IPS-18c (cell line): ENCODE measurements at regions not wholly inside any gene's neighbourhood (a gene's known extent, or its start where the extent isn't known, plus 50 kb on each side); places are given as distances from the start of the nearest gene placed in this dataset.
"Not testable (repeated sequence)": the region's sequence is repeated elsewhere in the genome, so short reads cannot be mapped to it uniquely, and the experiment has no call there.

Experiments used
- H3K4me3 ChIP-seq: 2 replicates; pipeline ENCODE4 v1.7.0; 2013; ENCODE audit warnings: low read depth, mild to moderate bottlenecking, low read length, moderate library complexity; ENCODE audit not compliant: insufficient read depth
- H3K9me3 ChIP-seq: one replicate; pipeline ENCODE4 v1.6.1; 2013; ENCODE audit warnings: mild to moderate bottlenecking, low read length, moderate library complexity; ENCODE audit not compliant: control insufficient read depth, insufficient read depth

GRCh38 chr6:62819640-62820039, 391.6 kb upstream of the FKBP1C start:
- H3K9me3 ChIP-seq = peaks cover 8% of the 10 kb centered on the region
- H3K4me3 ChIP-seq = no peak overlapping the region

- Histone ChIP-seq H3K9me3 (no peaks in the 10 kb centered on the region), H3K4me3 (no peak overlapping the region)
Observed at GRCh38 chr6:62808565-62809293, 402.5 kb upstream of the FKBP1C start.

- no peak overlapping the region for H3K4me3 ChIP-seq
- no peaks in the 10 kb centered on the region for H3K9me3 ChIP-seq
Observed at GRCh38 chr6:62805431-62805830, 405.8 kb upstream of the FKBP1C start.

GRCh38 chr6:62803094-62803493, 408.2 kb upstream of the FKBP1C start:
- Histone ChIP-seq H3K9me3 (no peaks in the 10 kb centered on the region), H3K4me3 (no peak overlapping the region)

GRCh38 chr6:62797190-62797589, 414.1 kb upstream of the FKBP1C start:
- H3K9me3 ChIP-seq = no peaks in the 10 kb centered on the region

GRCh38 chr6:62775427-62776022, 435.7 kb upstream of the FKBP1C start:
- Histone ChIP-seq H3K9me3 (no peaks in the 10 kb centered on the region), H3K4me3 (no peak overlapping the region)

More at GRCh38 chr6:62797190-62797589, 414.1 kb upstream of the FKBP1C start:
- no peak overlapping the region for H3K4me3 ChIP-seq

- H3K4me3 ChIP-seq, H3K9me3 ChIP-seq: not testable (repeated sequence)
Observed at GRCh38 chr6:62766174-62766573, 445.1 kb upstream of the FKBP1C start.

- H3K9me3 ChIP-seq = no peaks in the 10 kb centered on the region
- H3K4me3 ChIP-seq = no peak overlapping the region
Observed at GRCh38 chr6:62764841-62765240, 446.4 kb upstream of the FKBP1C start.

- no peaks in the 10 kb centered on the region for H3K9me3 ChIP-seq
- H3K4me3 ChIP-seq = no peak overlapping the region
Observed at GRCh38 chr6:62763125-62763912, 447.9 kb upstream of the FKBP1C start.

GRCh38 chr6:62746968-62747367, 460.9 kb upstream of the KHDRBS2 start:
- Histone ChIP-seq H3K4me3 (no peak overlapping the region), H3K9me3 (no peaks in the 10 kb centered on the region)

GRCh38 chr6:62746161-62746560, 460.1 kb upstream of the KHDRBS2 start:
- H3K9me3 ChIP-seq = no peaks in the 10 kb centered on the region
- H3K4me3 ChIP-seq = no peak overlapping the region

GRCh38 chr6:62740596-62740995, 454.6 kb upstream of the KHDRBS2 start:
- H3K9me3 ChIP-seq = no peaks in the 10 kb centered on the region
- no peak overlapping the region for H3K4me3 ChIP-seq

- Histone ChIP-seq H3K9me3 (no peaks in the 10 kb centered on the region), H3K4me3 (no peak overlapping the region)
Observed at GRCh38 chr6:62740171-62740570, 454.1 kb upstream of the KHDRBS2 start.

GRCh38 chr6:62737792-62738191, 451.8 kb upstream of the KHDRBS2 start:
- H3K4me3 ChIP-seq = no peak overlapping the region
- no peaks in the 10 kb centered on the region for H3K9me3 ChIP-seq

- no peaks in the 10 kb centered on the region for H3K9me3 ChIP-seq
Observed at GRCh38 chr6:62721408-62721807, 435.4 kb upstream of the KHDRBS2 start.

GRCh38 chr6:62716719-62717118, 430.7 kb upstream of the KHDRBS2 start:
- Histone ChIP-seq H3K4me3 (no peak overlapping the region), H3K9me3 (no peaks in the 10 kb centered on the region)

More at GRCh38 chr6:62721408-62721807, 435.4 kb upstream of the KHDRBS2 start:
- H3K4me3 ChIP-seq = no peak overlapping the region

- H3K4me3 ChIP-seq = no peak overlapping the region
- H3K9me3 ChIP-seq = no peaks in the 10 kb centered on the region
Observed at GRCh38 chr6:62714112-62714511, 428.1 kb upstream of the KHDRBS2 start.

GRCh38 chr6:62711750-62712149, 425.7 kb upstream of the KHDRBS2 start:
- Histone ChIP-seq H3K4me3 (no peak overlapping the region), H3K9me3 (peaks cover 4% of the 10 kb centered on the region)
